GM12891 (cell line): ENCODE measurements at regions not wholly inside any gene's neighbourhood (a gene's known extent, or its start where the extent isn't known, plus 50 kb on each side); places are given as distances from the start of the nearest gene placed in this dataset.

Experiments
- POLR2A ChIP-seq: IDR thresholded peaks from 2 replicates; pipeline ENCODE4 v1.6.1; 2011; ENCODE audit warnings: low read depth, low read length, control low read depth
- POLR2AphosphoS5 ChIP-seq: IDR thresholded peaks from 2 replicates; pipeline ENCODE4 v1.6.1; 2011; ENCODE audit warnings: low read depth, low read length, control low read depth
- SPI1 ChIP-seq: IDR thresholded peaks from 2 replicates; pipeline ENCODE4 v1.6.1; 2011; ENCODE audit warnings: low read depth, low read length, control low read depth

- TF ChIP-seq POLR2A = no peak
- no peak for TF ChIP-seq SPI1
- no peak for TF ChIP-seq POLR2AphosphoS5
Measured at GRCh38 chr13:81139987-81140386, 799.1 kb upstream of the SPRY2 start.
